CD4-positive, alpha-beta memory T cell (primary cell): ENCODE measurements at regions not wholly inside any gene's neighbourhood (a gene's known extent, or its start where the extent isn't known, plus 50 kb on each side); places are given as distances from the start of the nearest gene placed in this dataset.

Experiments used
- CTCF ChIA-PET: fragments of 350-600 bp; sonication (Branson Sonifier 250); formaldehyde crosslinking; loops from one replicate; lab custom pipeline; 2021; ENCODE audit warnings: inconsistent platforms; ENCODE audit not compliant: partially characterized antibody; lab: Charles Lee
- POLR2A ChIA-PET: fragments of 350-600 bp; sonication (Branson Sonifier 250); formaldehyde crosslinking; loops from one replicate; lab custom pipeline; 2021; ENCODE audit not compliant: partially characterized antibody; lab: Charles Lee
- DNase-seq, 5 donors: peaks; one replicate each; pipeline versions ENCODE4 v3.0.0 to v3.0.0-alpha.2; 2020 to 2022; ENCODE audit warnings: mixed read lengths in 1 of 5
- H3K27ac ChIP-seq: one replicate; pipeline ENCODE4 v1.7.0; 2013; ENCODE audit warnings: low read depth, low read length
- H3K27me3 ChIP-seq: 2 replicates; pipeline ENCODE4 v1.7.0; 2013; ENCODE audit warnings: mild to moderate bottlenecking, low read length, moderate library complexity; ENCODE audit not compliant: insufficient read depth
- H3K36me3 ChIP-seq: 2 replicates; pipeline ENCODE4 v1.7.0; 2013; ENCODE audit warnings: mild to moderate bottlenecking, low read length, moderate library complexity; ENCODE audit not compliant: insufficient read depth
- H3K4me1 ChIP-seq: 2 replicates; pipeline ENCODE4 v1.7.0; 2013; ENCODE audit warnings: mild to moderate bottlenecking, low read length, moderate library complexity; ENCODE audit not compliant: insufficient read depth
- H3K4me3 ChIP-seq, 2 donors: one replicate each; pipeline ENCODE4 v1.7.0; 2013; ENCODE audit warnings: low read length in 2 of 2, mild to moderate bottlenecking in 1 of 2
- H3K9me3 ChIP-seq, 2 donors: one replicate each; pipeline ENCODE4 v1.7.0; 2013; ENCODE audit warnings: low read length in 2 of 2, control low read depth in 1 of 2; ENCODE audit not compliant: control insufficient read depth in 1 of 2
- H3K27ac Mint-ChIP-seq, 7 donors: one replicate each; pipeline ENCODE4 v1.8.0; 2020 to 2021; ENCODE audit warnings: mixed read lengths in 7 of 7, mild to moderate bottlenecking in 6 of 7, inconsistent platforms in 3 of 7, moderate library complexity in 3 of 7
- H3K27me3 Mint-ChIP-seq, 2 donors: one replicate each; pipeline ENCODE4 v1.8.0; 2020 to 2021; ENCODE audit warnings: mixed read lengths in 2 of 2
- H3K36me3 Mint-ChIP-seq, 2 donors: one replicate each; pipeline ENCODE4 v1.8.0; 2020 to 2021; ENCODE audit warnings: mixed read lengths in 2 of 2, inconsistent platforms in 1 of 2, mild to moderate bottlenecking in 1 of 2
- H3K4me1 Mint-ChIP-seq, 4 donors: one replicate each; pipeline ENCODE4 v1.8.0; 2020 to 2021; ENCODE audit warnings: mixed read lengths in 4 of 4, mild to moderate bottlenecking in 1 of 4
- H3K4me3 Mint-ChIP-seq, 8 donors: one replicate each; pipeline ENCODE4 v1.8.0; 2020 to 2021; ENCODE audit warnings: mixed read lengths in 8 of 8, mild to moderate bottlenecking in 7 of 8, moderate library complexity in 6 of 8, inconsistent platforms in 3 of 8
- H3K9me3 Mint-ChIP-seq, 8 donors: one replicate each; pipeline ENCODE4 v1.8.0; 2020 to 2021; ENCODE audit warnings: mixed read lengths in 8 of 8, mild to moderate bottlenecking in 5 of 8, inconsistent platforms in 3 of 8, moderate library complexity in 1 of 8
- intact Hi-C: fragments of 100-400 bp; cut with micrococcal nuclease; formaldehyde crosslinking; loops from one replicate; pipeline ENCODE4 v1.15.1; 2023

DNA sequence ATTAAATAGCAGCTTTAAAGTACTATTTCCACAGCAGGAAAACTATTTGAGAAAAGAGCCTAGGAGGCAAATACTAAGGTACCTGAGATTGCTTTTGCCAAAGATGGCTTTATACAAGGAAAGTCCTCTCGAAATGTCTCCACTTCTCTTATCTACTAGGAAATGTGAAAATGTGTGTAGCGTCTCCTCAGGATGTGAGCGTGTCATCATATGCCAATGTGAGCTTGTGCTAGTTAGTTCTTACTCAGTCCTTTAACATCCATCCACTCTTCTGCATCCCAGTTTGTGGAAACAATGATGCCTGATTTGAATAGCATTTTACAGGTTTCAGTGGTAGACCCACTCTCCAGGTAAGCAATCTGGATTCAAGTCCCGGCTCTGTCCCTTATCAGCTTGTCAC lies 421.0 kb downstream of the DYNC2H1 start:
- Histone ChIP-seq H3K4me3 (no peak overlapping the region), H3K36me3 (no peaks in the 10 kb centered on the region), H3K9me3 (no peaks in the 10 kb centered on the region), H3K27me3 (no peaks in the 10 kb centered on the region), H3K27ac (no peak overlapping the region), H3K4me1 (no peaks in the 10 kb centered on the region)
- no peak for DNase-seq
- ChIA-PET CTCF (no interaction called here), POLR2A (no interaction called here)
- Mint-ChIP-seq H3K27me3 (peaks cover 4 to 8% of the 10 kb centered on the region in 2 donors), H3K27ac (no peak overlapping the region), H3K36me3 (no peaks in the 10 kb centered on the region), H3K9me3 (peaks cover 0 to 2% (median 0%) of the 10 kb centered on the region in 8 donors), H3K4me3 (no peak overlapping the region), H3K4me1 (no peaks in the 10 kb centered on the region)
- intact Hi-C loops: no loop called here

DNA sequence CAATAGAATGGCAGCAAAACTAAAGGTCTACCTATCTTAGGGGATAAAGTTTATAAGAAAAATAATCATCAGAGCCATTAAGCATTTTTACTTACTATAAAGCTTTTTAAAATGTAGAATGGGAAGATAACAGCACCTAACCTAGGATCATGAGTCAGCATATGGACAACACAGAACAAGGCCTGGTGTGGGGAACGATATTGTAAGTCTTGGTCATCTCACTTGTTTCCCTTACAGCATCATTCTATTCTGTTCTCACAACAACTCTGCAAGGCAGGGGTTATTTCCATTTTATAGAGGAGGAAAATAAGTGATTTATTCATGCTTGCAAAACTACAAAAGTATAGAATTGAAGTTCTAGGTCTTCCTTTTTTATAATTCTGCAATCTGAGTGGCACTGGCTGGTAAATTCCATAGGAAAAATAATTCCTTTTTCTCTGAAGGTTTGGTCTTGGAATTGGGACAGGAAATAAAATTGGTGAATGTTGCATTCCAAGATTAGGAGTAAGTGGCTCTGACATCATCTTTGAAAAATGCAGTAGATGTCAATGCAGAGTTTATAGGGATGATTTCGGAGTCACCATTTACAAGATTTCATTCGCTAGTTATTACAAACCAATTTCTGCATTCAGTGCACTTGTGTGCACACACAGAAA lies 423.0 kb downstream of the DYNC2H1 start:
- Histone ChIP-seq H3K27me3 (no peaks in the 10 kb centered on the region), H3K4me3 (no peak overlapping the region), H3K27ac (no peak overlapping the region), H3K36me3 (no peaks in the 10 kb centered on the region), H3K4me1 (no peaks in the 10 kb centered on the region), H3K9me3 (no peaks in the 10 kb centered on the region)
- intact Hi-C loops: no loop called here
- Mint-ChIP-seq H3K4me1 (no peaks in the 10 kb centered on the region), H3K4me3 (no peak overlapping the region), H3K9me3 (peaks cover 0 to 2% (median 0%) of the 10 kb centered on the region in 8 donors), H3K27ac (no peak overlapping the region), H3K27me3 (peaks cover 4 to 9% of the 10 kb centered on the region in 2 donors), H3K36me3 (no peaks in the 10 kb centered on the region)
- ChIA-PET CTCF (no interaction called here), POLR2A (no interaction called here)
- DNase-seq: no peak

DNA sequence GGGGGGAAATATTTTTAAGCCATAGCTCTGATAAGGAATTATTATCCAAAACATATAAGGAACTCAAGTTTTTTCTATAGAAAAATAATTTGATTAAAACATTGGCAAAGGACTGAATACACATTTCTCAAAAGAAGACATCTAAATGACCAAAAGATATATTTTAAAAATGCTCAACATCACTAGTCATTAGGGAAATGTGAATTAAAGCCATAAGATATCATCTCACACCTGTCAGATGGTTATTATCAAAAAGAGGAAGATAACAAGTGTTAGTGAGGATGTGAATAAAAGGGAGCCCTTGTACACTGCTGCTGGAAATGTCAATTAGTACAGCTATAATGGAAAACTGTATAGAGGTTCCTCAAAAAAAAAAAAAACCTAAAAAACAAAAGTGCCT lies 425.0 kb downstream of the DYNC2H1 start:
- ChIA-PET POLR2A (interaction anchor here (0.6 kb wide), 1 partner anchor 85 kb away, joined by 3 read pairs; no protein-coding TSS in a partner anchor), CTCF (no interaction called here)
- H3K36me3 ChIP-seq: no peaks in the 10 kb centered on the region
- no peaks in the 10 kb centered on the region for H3K4me1 ChIP-seq
- no peaks in the 10 kb centered on the region for H3K36me3 Mint-ChIP-seq
- peaks cover 0 to 8% of the 10 kb centered on the region in 2 donors for H3K27me3 Mint-ChIP-seq
- H3K27me3 ChIP-seq: no peaks in the 10 kb centered on the region
- no peak overlapping the region for H3K4me3 Mint-ChIP-seq
- H3K27ac ChIP-seq: no peak overlapping the region
- no peaks in the 10 kb centered on the region for H3K4me1 Mint-ChIP-seq
- no peak overlapping the region for H3K4me3 ChIP-seq
- intact Hi-C loops: no loop called here
- DNase-seq: no peak
- H3K27ac Mint-ChIP-seq: no peak overlapping the region
- peaks cover 0 to 2% (median 0%) of the 10 kb centered on the region in 8 donors for H3K9me3 Mint-ChIP-seq
- H3K9me3 ChIP-seq: no peaks in the 10 kb centered on the region

DNA sequence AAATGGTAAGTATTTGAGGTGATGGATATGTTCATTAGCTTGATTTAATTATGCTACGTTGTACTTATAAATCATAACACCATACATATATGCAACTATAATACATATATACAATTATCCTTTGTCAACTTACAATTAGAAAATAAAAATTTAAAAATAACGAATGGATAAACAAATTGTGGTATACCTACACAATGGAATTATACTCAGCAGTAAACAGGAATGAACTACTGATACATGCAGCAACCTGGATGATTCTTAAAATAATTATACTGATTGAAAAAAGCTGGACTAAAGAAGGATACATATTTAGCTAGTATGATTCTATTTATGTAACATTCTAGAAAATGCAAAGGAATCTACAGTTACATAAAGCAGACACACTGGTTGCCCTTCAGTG lies 425.7 kb downstream of the DYNC2H1 start:
- no peaks in the 10 kb centered on the region for H3K9me3 ChIP-seq
- H3K27ac ChIP-seq: no peak overlapping the region
- no peaks in the 10 kb centered on the region for H3K36me3 Mint-ChIP-seq
- ChIA-PET POLR2A (interaction anchor here (0.6 kb wide), 1 partner anchor 84 kb away, joined by 3 read pairs; no protein-coding TSS in a partner anchor), CTCF (no interaction called here)
- H3K27me3 ChIP-seq: no peaks in the 10 kb centered on the region
- DNase-seq: no peak
- no peak overlapping the region for H3K4me3 Mint-ChIP-seq
- intact Hi-C loops: no loop called here
- H3K27ac Mint-ChIP-seq: no peak overlapping the region
- H3K4me1 ChIP-seq: no peaks in the 10 kb centered on the region
- H3K27me3 Mint-ChIP-seq: peaks cover 0 to 8% of the 10 kb centered on the region in 2 donors
- no peaks in the 10 kb centered on the region for H3K4me1 Mint-ChIP-seq
- peaks cover 0 to 2% (median 0%) of the 10 kb centered on the region in 8 donors for H3K9me3 Mint-ChIP-seq
- no peak overlapping the region for H3K4me3 ChIP-seq
- no peaks in the 10 kb centered on the region for H3K36me3 ChIP-seq

DNA sequence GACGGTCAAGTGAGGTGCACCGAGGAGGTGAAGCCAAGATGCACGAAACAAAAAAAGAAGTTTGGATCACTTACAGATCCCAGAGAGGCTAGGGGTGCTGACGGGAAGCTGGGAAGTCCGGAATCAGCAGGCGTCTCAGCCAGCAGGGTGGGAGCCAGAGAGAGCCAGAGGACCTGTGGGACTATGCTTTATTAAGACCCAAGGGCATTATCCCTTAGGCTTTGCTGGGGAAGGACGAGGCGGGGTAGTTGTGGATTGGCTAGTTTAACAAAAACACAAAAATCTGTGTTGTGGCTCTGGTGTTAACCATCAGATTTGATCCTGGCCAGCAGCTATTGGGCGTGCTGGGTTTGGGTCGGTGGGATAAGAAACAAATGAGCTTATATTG lies 427.1 kb downstream of the DYNC2H1 start:
- Mint-ChIP-seq H3K4me3 (no peak overlapping the region), H3K9me3 (peaks cover 0 to 11% (median 7%) of the 10 kb centered on the region in 8 donors), H3K4me1 (no peaks in the 10 kb centered on the region), H3K36me3 (no peaks in the 10 kb centered on the region), H3K27ac (no peak overlapping the region), H3K27me3 (peaks cover 0 to 8% of the 10 kb centered on the region in 2 donors)
- intact Hi-C loops: no loop called here
- H3K4me3 ChIP-seq: no peak overlapping the region
- ChIA-PET CTCF (no interaction called here), POLR2A (no interaction called here)
- no peaks in the 10 kb centered on the region for H3K4me1 ChIP-seq
- H3K36me3 ChIP-seq: no peaks in the 10 kb centered on the region
- no peak overlapping the region for H3K27ac ChIP-seq
- no peaks in the 10 kb centered on the region for H3K27me3 ChIP-seq
- DNase-seq: no peak
- H3K9me3 ChIP-seq: peaks cover 0 to 4% of the 10 kb centered on the region in 2 donors

DNA sequence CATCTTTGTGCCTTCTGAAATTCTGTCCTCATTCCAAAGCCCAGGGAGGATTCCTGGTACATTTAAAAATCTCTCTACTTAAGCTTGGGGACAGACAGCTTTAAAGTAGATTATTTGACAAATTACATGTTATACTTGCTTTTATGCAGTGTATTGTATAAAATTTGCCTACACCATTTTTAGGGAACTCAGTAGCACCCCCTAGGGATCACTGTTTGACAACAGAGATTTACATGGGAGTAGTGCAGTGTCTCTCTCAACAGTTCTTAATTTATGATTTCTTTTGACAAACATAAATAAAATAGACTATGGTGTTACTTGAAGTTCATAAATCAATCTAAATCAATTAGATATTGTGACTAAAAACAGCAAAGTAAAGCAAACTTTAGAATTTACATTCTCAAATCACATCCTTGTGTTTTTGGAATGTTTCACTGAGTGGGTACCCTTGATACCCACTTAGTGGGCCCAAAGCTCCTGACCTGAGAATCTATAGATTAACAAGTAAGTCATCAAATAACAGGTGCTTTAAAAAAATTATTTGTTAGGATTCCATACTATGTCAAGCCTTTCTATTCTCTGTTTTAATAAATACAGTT lies 428.8 kb downstream of the DYNC2H1 start:
- peaks cover 0 to 16% (median 10%) of the 10 kb centered on the region in 8 donors for H3K9me3 Mint-ChIP-seq
- no peaks in the 10 kb centered on the region for H3K4me1 Mint-ChIP-seq
- H3K4me1 ChIP-seq: no peaks in the 10 kb centered on the region
- H3K4me3 Mint-ChIP-seq: no peak overlapping the region
- no peaks in the 10 kb centered on the region for H3K27me3 ChIP-seq
- ChIA-PET POLR2A (no interaction called here), CTCF (no interaction called here)
- H3K27ac Mint-ChIP-seq: no peak overlapping the region
- intact Hi-C loops: no loop called here
- H3K36me3 Mint-ChIP-seq: no peaks in the 10 kb centered on the region
- H3K27me3 Mint-ChIP-seq: peaks cover 0 to 5% of the 10 kb centered on the region in 2 donors
- peaks cover 0 to 8% of the 10 kb centered on the region in 2 donors for H3K9me3 ChIP-seq
- no peak for DNase-seq
- no peaks in the 10 kb centered on the region for H3K36me3 ChIP-seq
- no peak overlapping the region for H3K4me3 ChIP-seq
- H3K27ac ChIP-seq: no peak overlapping the region

DNA sequence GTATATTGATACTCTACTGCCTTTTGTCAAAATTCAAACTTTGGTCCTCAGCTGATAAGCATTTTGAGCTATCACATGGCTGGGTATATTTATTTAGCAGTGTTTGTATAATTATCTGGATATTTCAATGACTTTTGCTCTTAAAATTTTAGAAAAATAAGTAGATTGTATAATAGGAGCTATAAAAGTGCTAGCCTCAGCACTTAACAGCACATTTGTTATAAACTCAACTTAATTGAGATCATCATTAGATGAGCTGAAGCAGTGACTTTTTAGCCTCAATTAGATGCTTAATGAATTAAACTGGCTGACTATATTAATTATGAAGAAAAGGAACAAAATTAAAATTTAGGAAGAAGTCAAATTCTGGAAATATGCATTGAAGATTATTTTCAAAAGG lies 429.9 kb downstream of the DYNC2H1 start:
- H3K4me1 Mint-ChIP-seq: no peaks in the 10 kb centered on the region
- ChIA-PET CTCF (no interaction called here), POLR2A (no interaction called here)
- H3K9me3 Mint-ChIP-seq: peaks cover 0 to 16% (median 10%) of the 10 kb centered on the region in 8 donors
- no peak overlapping the region for H3K27ac ChIP-seq
- no peaks in the 10 kb centered on the region for H3K4me1 ChIP-seq
- no peak overlapping the region for H3K27ac Mint-ChIP-seq
- DNase-seq: no peak
- H3K36me3 ChIP-seq: no peaks in the 10 kb centered on the region
- H3K27me3 ChIP-seq: no peaks in the 10 kb centered on the region
- H3K4me3 ChIP-seq: no peak overlapping the region
- H3K27me3 Mint-ChIP-seq: peaks cover 0 to 3% of the 10 kb centered on the region in 2 donors
- intact Hi-C loops: no loop called here
- H3K36me3 Mint-ChIP-seq: no peaks in the 10 kb centered on the region
- no peak overlapping the region for H3K4me3 Mint-ChIP-seq
- H3K9me3 ChIP-seq: peaks cover 0 to 8% of the 10 kb centered on the region in 2 donors
